ENCODE measurements at regions not wholly inside any gene's neighbourhood (a gene's known extent, or its start where the extent isn't known, plus 50 kb on each side); places are given as distances from the start of the nearest gene placed in this dataset.

- no peak overlapping the region for H3K4me3 Mint-ChIP-seq
- no peak overlapping the region for H3K27ac Mint-ChIP-seq
- DNase-seq, result no peak
- peaks cover 5% of the 10 kb centered on the region for H3K9me3 Mint-ChIP-seq
- H3K4me1 Mint-ChIP-seq, result no peaks in the 10 kb centered on the region
- H3K27me3 Mint-ChIP-seq, result no peaks in the 10 kb centered on the region
- no peaks in the 10 kb centered on the region for H3K36me3 Mint-ChIP-seq
These were observed 184.1 kb upstream of the GPR149 start for GRCh38 chr3:154614078-154614477.

GRCh38 chr3:154602241-154602640 lies 172.3 kb upstream of the GPR149 start:
- Mint-ChIP-seq H3K27ac (no peak overlapping the region), H3K36me3 (no peaks in the 10 kb centered on the region), H3K4me3 (no peak overlapping the region), H3K9me3 (peaks cover 2% of the 10 kb centered on the region), H3K27me3 (peaks cover under 1% of the 10 kb centered on the region), H3K4me1 (no peaks in the 10 kb centered on the region)
- DNase-seq, result no peak

- no peak for DNase-seq
- Mint-ChIP-seq H3K4me3 (no peak overlapping the region), H3K27ac (no peak overlapping the region), H3K9me3 (peaks cover 2% of the 10 kb centered on the region), H3K36me3 (no peaks in the 10 kb centered on the region), H3K27me3 (peaks cover 2% of the 10 kb centered on the region), H3K4me1 (no peaks in the 10 kb centered on the region)
These were observed 168.2 kb upstream of the GPR149 start for GRCh38 chr3:154598166-154598565.

- Mint-ChIP-seq H3K27ac (no peak overlapping the region), H3K9me3 (no peaks in the 10 kb centered on the region), H3K36me3 (no peaks in the 10 kb centered on the region), H3K27me3 (no peaks in the 10 kb centered on the region), H3K4me3 (no peak overlapping the region), H3K4me1 (no peaks in the 10 kb centered on the region)
- DNase-seq, result no peak
These were observed 160.8 kb upstream of the GPR149 start for GRCh38 chr3:154590675-154591384.

- Mint-ChIP-seq H3K27me3 (no peaks in the 10 kb centered on the region), H3K9me3 (no peaks in the 10 kb centered on the region), H3K36me3 (no peaks in the 10 kb centered on the region), H3K4me3 (no peak overlapping the region), H3K4me1 (no peaks in the 10 kb centered on the region), H3K27ac (no peak overlapping the region)
- DNase-seq, result no peak
These were observed 158.8 kb upstream of the GPR149 start for GRCh38 chr3:154588831-154589230.

GRCh38 chr3:154584974-154585373 lies 155.0 kb upstream of the GPR149 start:
- no peaks in the 10 kb centered on the region for H3K27me3 Mint-ChIP-seq
- no peaks in the 10 kb centered on the region for H3K36me3 Mint-ChIP-seq
- H3K4me3 Mint-ChIP-seq, result no peak overlapping the region
- no peak overlapping the region for H3K27ac Mint-ChIP-seq
- H3K4me1 Mint-ChIP-seq, result no peaks in the 10 kb centered on the region
- H3K9me3 Mint-ChIP-seq, result no peaks in the 10 kb centered on the region
- DNase-seq, result no peak

GRCh38 chr3:154584041-154584440 lies 154.1 kb upstream of the GPR149 start:
- no peak overlapping the region for H3K27ac Mint-ChIP-seq
- peaks cover under 1% of the 10 kb centered on the region for H3K9me3 Mint-ChIP-seq
- H3K27me3 Mint-ChIP-seq, result no peaks in the 10 kb centered on the region
- no peaks in the 10 kb centered on the region for H3K36me3 Mint-ChIP-seq
- no peaks in the 10 kb centered on the region for H3K4me1 Mint-ChIP-seq
- H3K4me3 Mint-ChIP-seq, result no peak overlapping the region
- DNase-seq, result no peak

GRCh38 chr3:154583086-154583634 lies 153.2 kb upstream of the GPR149 start:
- no peaks in the 10 kb centered on the region for H3K36me3 Mint-ChIP-seq
- H3K4me3 Mint-ChIP-seq, result no peak overlapping the region
- H3K4me1 Mint-ChIP-seq, result no peaks in the 10 kb centered on the region
- no peak overlapping the region for H3K27ac Mint-ChIP-seq
- H3K9me3 Mint-ChIP-seq, result peaks cover 2% of the 10 kb centered on the region
- DNase-seq, result no peak
- H3K27me3 Mint-ChIP-seq, result no peaks in the 10 kb centered on the region

GRCh38 chr3:154582501-154582900 lies 152.5 kb upstream of the GPR149 start:
- H3K36me3 Mint-ChIP-seq, result no peaks in the 10 kb centered on the region
- H3K9me3 Mint-ChIP-seq, result peaks cover 2% of the 10 kb centered on the region
- H3K4me3 Mint-ChIP-seq, result no peak overlapping the region
- H3K27me3 Mint-ChIP-seq, result no peaks in the 10 kb centered on the region
- H3K4me1 Mint-ChIP-seq, result no peaks in the 10 kb centered on the region
- H3K27ac Mint-ChIP-seq, result no peak overlapping the region
- DNase-seq, result no peak

- Mint-ChIP-seq H3K27me3 (no peaks in the 10 kb centered on the region), H3K36me3 (no peaks in the 10 kb centered on the region), H3K4me3 (no peak overlapping the region), H3K27ac (no peak overlapping the region), H3K9me3 (peaks cover 7% of the 10 kb centered on the region), H3K4me1 (no peaks in the 10 kb centered on the region)
- no peak for DNase-seq
These were observed 141.7 kb upstream of the GPR149 start for GRCh38 chr3:154571553-154572226.

- no peaks in the 10 kb centered on the region for H3K36me3 Mint-ChIP-seq
- no peak for DNase-seq
- H3K4me3 Mint-ChIP-seq, result no peak overlapping the region
- no peaks in the 10 kb centered on the region for H3K27me3 Mint-ChIP-seq
- peaks cover 3% of the 10 kb centered on the region for H3K9me3 Mint-ChIP-seq
- no peak overlapping the region for H3K27ac Mint-ChIP-seq
- no peaks in the 10 kb centered on the region for H3K4me1 Mint-ChIP-seq
These were observed 138.1 kb upstream of the GPR149 start for GRCh38 chr3:154568064-154568463.

- DNase-seq, result no peak
- H3K27ac Mint-ChIP-seq, result no peak overlapping the region
- no peak overlapping the region for H3K4me3 Mint-ChIP-seq
- H3K9me3 Mint-ChIP-seq, result no peaks in the 10 kb centered on the region
- no peaks in the 10 kb centered on the region for H3K36me3 Mint-ChIP-seq
- H3K27me3 Mint-ChIP-seq, result no peaks in the 10 kb centered on the region
- no peaks in the 10 kb centered on the region for H3K4me1 Mint-ChIP-seq
These were observed 129.6 kb upstream of the GPR149 start for GRCh38 chr3:154559623-154560022.

GRCh38 chr3:154552338-154552737 lies 122.3 kb upstream of the GPR149 start:
- Mint-ChIP-seq H3K27ac (no peak overlapping the region), H3K27me3 (no peaks in the 10 kb centered on the region), H3K4me1 (no peaks in the 10 kb centered on the region), H3K36me3 (no peaks in the 10 kb centered on the region), H3K9me3 (no peaks in the 10 kb centered on the region), H3K4me3 (no peak overlapping the region)
- no peak for DNase-seq

GRCh38 chr3:154549391-154549790 lies 119.4 kb upstream of the GPR149 start:
- no peak for DNase-seq
- no peaks in the 10 kb centered on the region for H3K4me1 Mint-ChIP-seq
- H3K4me3 Mint-ChIP-seq, result no peak overlapping the region
- no peaks in the 10 kb centered on the region for H3K27me3 Mint-ChIP-seq
- no peak overlapping the region for H3K27ac Mint-ChIP-seq
- no peaks in the 10 kb centered on the region for H3K36me3 Mint-ChIP-seq
- H3K9me3 Mint-ChIP-seq, result no peaks in the 10 kb centered on the region

- no peak overlapping the region for H3K4me3 Mint-ChIP-seq
- no peak overlapping the region for H3K27ac Mint-ChIP-seq
- no peaks in the 10 kb centered on the region for H3K4me1 Mint-ChIP-seq
- H3K36me3 Mint-ChIP-seq, result no peaks in the 10 kb centered on the region
- no peaks in the 10 kb centered on the region for H3K9me3 Mint-ChIP-seq
- DNase-seq, result no peak
- H3K27me3 Mint-ChIP-seq, result no peaks in the 10 kb centered on the region
These were observed 118.4 kb upstream of the GPR149 start for GRCh38 chr3:154548341-154548740.

- Mint-ChIP-seq H3K4me1 (no peaks in the 10 kb centered on the region), H3K36me3 (no peaks in the 10 kb centered on the region), H3K9me3 (no peaks in the 10 kb centered on the region), H3K27ac (no peak overlapping the region), H3K27me3 (no peaks in the 10 kb centered on the region), H3K4me3 (no peak overlapping the region)
- no peak for DNase-seq
These were observed 112.8 kb upstream of the GPR149 start for GRCh38 chr3:154542837-154543236.

All from activated naive CD8-positive, alpha-beta T cell treated with anti-CD3 and anti-CD28 coated beads for 36 hours (primary cell).